SH-SY5Y (cell line): ENCODE measurements at regions not wholly inside any gene's neighbourhood (a gene's known extent, or its start where the extent isn't known, plus 50 kb on each side); places are given as distances from the start of the nearest gene placed in this dataset.

Experiments used
- GATA2 ChIP-seq: IDR thresholded peaks from 2 replicates; pipeline ENCODE4 v1.6.1; 2011; ENCODE audit warnings: mild to moderate bottlenecking, low read depth, low read length
- GATA3 ChIP-seq: IDR thresholded peaks from 2 replicates; pipeline ENCODE4 v1.6.1; 2011; ENCODE audit warnings: low read depth, mild to moderate bottlenecking, low read length, moderate library complexity

DNA sequence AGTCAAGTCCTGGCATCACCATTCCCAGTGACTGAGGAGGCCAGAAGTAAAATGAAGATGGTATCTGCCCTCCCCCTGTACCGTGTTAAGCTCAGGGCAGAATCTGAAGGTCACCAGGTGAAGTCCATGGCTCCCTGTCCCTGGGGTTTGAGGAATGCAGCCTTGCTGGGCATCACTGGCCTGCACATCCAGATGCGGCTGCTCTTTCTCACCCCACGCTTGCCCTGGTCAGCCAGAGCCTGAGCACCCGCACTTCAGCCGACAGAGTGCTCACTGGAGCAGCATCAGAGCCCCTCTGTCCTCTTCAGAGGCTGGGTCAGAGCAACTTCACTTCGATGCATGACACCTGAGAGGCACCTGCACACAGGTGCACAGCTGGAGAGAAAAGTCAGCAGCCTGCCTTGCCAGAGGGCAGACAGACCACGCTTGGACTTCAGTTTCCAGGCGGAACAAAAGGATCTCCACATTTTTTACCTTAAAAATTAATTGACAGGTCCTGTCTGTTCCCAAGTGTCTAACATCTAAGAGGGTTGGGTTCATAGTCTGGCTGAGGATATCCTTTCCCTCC lies 267.3 kb downstream of the ANAPC1 start:
- TF ChIP-seq GATA3 (no peak), GATA2 (no peak)
